ENCODE measurements at regions not wholly inside any gene's neighbourhood (a gene's known extent, or its start where the extent isn't known, plus 50 kb on each side); places are given as distances from the start of the nearest gene placed in this dataset.

GRCh38 chr1:100626397-100626796 is 88.5 kb downstream of the GPR88 start:
- H3K4me1 Mint-ChIP-seq = peaks cover 55% of the 10 kb centered on the region
- H3K27me3 Mint-ChIP-seq (ENCODE audit: low read depth) = peaks cover 3% of the 10 kb centered on the region
- peaks cover 13% of the 10 kb centered on the region for H3K9me3 Mint-ChIP-seq
- no peak for TF ChIP-seq CTCF (IDR thresholded peaks at IDR 0.05; ENCODE audit: unreplicated experiment in 3 of 3)
- H3K27ac Mint-ChIP-seq = no peak overlapping the region
- no peak overlapping the region for H3K4me3 Mint-ChIP-seq
- no peaks in the 10 kb centered on the region for H3K36me3 Mint-ChIP-seq (ENCODE audit: low read depth)

- Mint-ChIP-seq H3K4me1 (peaks cover 47% of the 10 kb centered on the region), H3K36me3 (ENCODE audit: low read depth) (no peaks in the 10 kb centered on the region), H3K4me3 (no peak overlapping the region), H3K27ac (no peak overlapping the region), H3K27me3 (ENCODE audit: low read depth) (peaks cover 3% of the 10 kb centered on the region), H3K9me3 (peaks cover 15% of the 10 kb centered on the region)
- no peak for TF ChIP-seq CTCF (IDR thresholded peaks at IDR 0.05; ENCODE audit: unreplicated experiment in 3 of 3)
Observed at GRCh38 chr1:100627054-100627716, 89.2 kb downstream of the GPR88 start.

GRCh38 chr1:100627936-100628335 is 90.0 kb downstream of the GPR88 start:
- peaks cover 15% of the 10 kb centered on the region for H3K9me3 Mint-ChIP-seq
- no peaks in the 10 kb centered on the region for H3K36me3 Mint-ChIP-seq (ENCODE audit: low read depth)
- no peak overlapping the region for H3K27ac Mint-ChIP-seq
- H3K4me3 Mint-ChIP-seq = no peak overlapping the region
- H3K27me3 Mint-ChIP-seq (ENCODE audit: low read depth) = peaks cover 3% of the 10 kb centered on the region
- no peak for TF ChIP-seq CTCF (IDR thresholded peaks at IDR 0.05; ENCODE audit: unreplicated experiment in 3 of 3)
- H3K4me1 Mint-ChIP-seq = peaks cover 40% of the 10 kb centered on the region

- Mint-ChIP-seq H3K27ac (no peak overlapping the region), H3K36me3 (ENCODE audit: low read depth) (no peaks in the 10 kb centered on the region), H3K4me3 (no peak overlapping the region), H3K9me3 (peaks cover 15% of the 10 kb centered on the region), H3K4me1 (peaks cover 33% of the 10 kb centered on the region), H3K27me3 (ENCODE audit: low read depth) (peaks cover 3% of the 10 kb centered on the region)
- no peak for TF ChIP-seq CTCF (IDR thresholded peaks at IDR 0.05; ENCODE audit: unreplicated experiment in 3 of 3)
Observed at GRCh38 chr1:100628631-100629081, 90.7 kb downstream of the GPR88 start.

GRCh38 chr1:100629391-100629790 is 90.2 kb upstream of the VCAM1 start:
- H3K27ac Mint-ChIP-seq = no peak overlapping the region
- peaks cover 15% of the 10 kb centered on the region for H3K9me3 Mint-ChIP-seq

More at GRCh38 chr1:100629391-100629790, 90.2 kb upstream of the VCAM1 start:
- Mint-ChIP-seq H3K4me1 (peaks cover 25% of the 10 kb centered on the region), H3K27me3 (ENCODE audit: low read depth) (peaks cover 3% of the 10 kb centered on the region), H3K36me3 (ENCODE audit: low read depth) (no peaks in the 10 kb centered on the region), H3K4me3 (no peak overlapping the region)
- no peak for TF ChIP-seq CTCF (IDR thresholded peaks at IDR 0.05; ENCODE audit: unreplicated experiment in 3 of 3)

Data from nephron (organoid).